T-cell (primary cell): ENCODE measurements at regions not wholly inside any gene's neighbourhood (a gene's known extent, or its start where the extent isn't known, plus 50 kb on each side); places are given as distances from the start of the nearest gene placed in this dataset.
"Not testable (repeated sequence)": the region's sequence is repeated elsewhere in the genome, so short reads cannot be mapped to it uniquely, and the experiment has no call there.

Experiments
- ATAC-seq, 4 experiments: fragments of 200-7000 bp in 3 of 4; fragments of 150-1000 bp in 1 of 4; cut with Tn5 transposase; replicated peaks in 1 of 4; 1 replicate in 3 of 4; 2 replicates in 1 of 4; pipeline ENCODE4 v1.10.0; 2021; ENCODE audit warnings: moderate library complexity in 3 of 4, mild to moderate bottlenecking in 2 of 4, moderate number of reproducible peaks in 1 of 4
- CTCF ChIA-PET, 2 donors: fragments of 300-600 bp; sonication (Branson Sonifier 250); formaldehyde crosslinking; loops; one replicate each; lab custom pipeline; 2022; ENCODE audit warnings: antibody characterized with exemption in 2 of 2; lab: Charles Lee
- POLR2A ChIA-PET, 2 donors: fragments of 300-600 bp; sonication (Branson Sonifier 250); formaldehyde crosslinking; loops; one replicate each; lab custom pipeline; 2022; ENCODE audit warnings: antibody characterized with exemption in 2 of 2; lab: Charles Lee
- DNase-seq, 35 experiments: peaks; one replicate each; pipeline versions ENCODE4 v3.0.0 to v3.0.0-alpha.2; 2013 to 2023
- H3K27ac ChIP-seq: one replicate; pipeline ENCODE4 v1.5.1; 2013; ENCODE audit warnings: low read length
- H3K27me3 ChIP-seq, 2 experiments: replicated peaks in 1 of 2; 1 replicate in 1 of 2; 2 replicates in 1 of 2; pipeline versions ENCODE4 v1.6.1 to v1.7.0; 2013; ENCODE audit warnings: low read length in 1 of 2, mixed read lengths in 1 of 2; ENCODE audit not compliant: control insufficient read depth in 2 of 2, insufficient read depth in 2 of 2; ENCODE audit errors: extremely low read depth in 1 of 2
- H3K36me3 ChIP-seq, 2 donors: 1 replicate in 1 of 2; 2 replicates in 1 of 2; pipeline versions ENCODE4 v1.6.1 to v1.7.0; 2013; ENCODE audit warnings: low read length in 1 of 2; ENCODE audit not compliant: control insufficient read depth in 2 of 2, insufficient read depth in 1 of 2; ENCODE audit errors: extremely low read depth in 1 of 2
- H3K4me1 ChIP-seq, 2 experiments: 1 replicate in 1 of 2; 2 replicates in 1 of 2; pipeline versions ENCODE4 v1.6.1 to v1.7.0; 2013; ENCODE audit warnings: low read length in 2 of 2, mixed read lengths in 1 of 2; ENCODE audit not compliant: insufficient read depth in 2 of 2, control insufficient read depth in 1 of 2; ENCODE audit errors: extremely low read depth in 1 of 2
- H3K4me3 ChIP-seq, 2 donors: 1 replicate in 1 of 2; 2 replicates in 1 of 2; pipeline versions ENCODE4 v1.5.1 to v1.7.0; 2013; ENCODE audit warnings: mild to moderate bottlenecking in 2 of 2, low read length in 1 of 2, moderate library complexity in 1 of 2; ENCODE audit not compliant: control insufficient read depth in 1 of 2; ENCODE audit errors: extremely low read depth in 1 of 2
- H3K9me3 ChIP-seq: 2 replicates; pipeline ENCODE4 v1.7.0; 2013
- H3K27ac Mint-ChIP-seq, 2 donors: one replicate each; pipeline ENCODE4 v1.8.0; 2020 to 2021; ENCODE audit warnings: mild to moderate bottlenecking in 2 of 2, mixed read lengths in 2 of 2
- H3K27me3 Mint-ChIP-seq, 2 donors: one replicate each; pipeline ENCODE4 v1.8.0; 2021 to 2022; ENCODE audit warnings: mixed read lengths in 2 of 2
- H3K36me3 Mint-ChIP-seq: one replicate; pipeline ENCODE4 v1.8.0; 2021; ENCODE audit warnings: mixed read lengths
- H3K4me1 Mint-ChIP-seq, 3 donors: one replicate each; pipeline ENCODE4 v1.8.0; 2020 to 2022; ENCODE audit warnings: mixed read lengths in 3 of 3, mild to moderate bottlenecking in 1 of 3
- H3K4me3 Mint-ChIP-seq, 3 donors: one replicate each; pipeline ENCODE4 v1.8.0; 2020 to 2022; ENCODE audit warnings: mild to moderate bottlenecking in 3 of 3, mixed read lengths in 3 of 3, moderate library complexity in 3 of 3
- H3K9me3 Mint-ChIP-seq, 3 donors: one replicate each; pipeline ENCODE4 v1.8.0; 2020 to 2022; ENCODE audit warnings: mixed read lengths in 3 of 3
- WGBS: methylation state at CpG from one replicate; pipeline ENCODE4 v1.1.5; 2013; ENCODE audit warnings: missing lambda C conversion rate; ENCODE audit not compliant: insufficient coverage; 5-methylcytosine and 5-hydroxymethylcytosine counted together

- Histone ChIP-seq H3K36me3 (no peaks in the 10 kb centered on the region), H3K27me3 (no peaks in the 10 kb centered on the region), H3K9me3 (no peaks in the 10 kb centered on the region), H3K4me3 (no peak overlapping the region), H3K27ac (no peak overlapping the region), H3K4me1 (no peaks in the 10 kb centered on the region)
- Mint-ChIP-seq H3K27ac (no peak overlapping the region), H3K36me3 (no peaks in the 10 kb centered on the region), H3K9me3 (peaks cover 19 to 25% (median 23%) of the 10 kb centered on the region in 3 donors), H3K27me3 (no peaks in the 10 kb centered on the region), H3K4me1 (no peaks in the 10 kb centered on the region), H3K4me3 (no peak overlapping the region)
- DNase-seq = no peak
- CTCF ChIA-PET = no interaction called here
- no peak for ATAC-seq
- POLR2A ChIA-PET = no interaction called here
- WGBS = 73% methylated on average over 34 of the region's 35 CpGs
Measured at GRCh38 chr12:37543131-37543965, 773.2 kb upstream of the ALG10B start.

- POLR2A ChIA-PET = no interaction called here
- H3K9me3 ChIP-seq = no peaks in the 10 kb centered on the region
- no peaks in the 10 kb centered on the region for H3K36me3 Mint-ChIP-seq
Measured at GRCh38 chr12:37543966-37544668, 772.5 kb upstream of the ALG10B start.

GRCh38 chr12:37544669-37545330, 771.8 kb upstream of the ALG10B start:
- H3K9me3 ChIP-seq = not testable (repeated sequence)

More at GRCh38 chr12:37543966-37544668, 772.5 kb upstream of the ALG10B start:
- H3K36me3 ChIP-seq = no peaks in the 10 kb centered on the region
- H3K9me3 Mint-ChIP-seq = peaks cover 24 to 32% (median 30%) of the 10 kb centered on the region in 3 donors
- H3K4me3 Mint-ChIP-seq = no peak overlapping the region
- no peak overlapping the region for H3K27ac ChIP-seq
- CTCF ChIA-PET = no interaction called here
- DNase-seq = no peak
- ATAC-seq = no peak
- H3K27me3 ChIP-seq = no peaks in the 10 kb centered on the region
- no peaks in the 10 kb centered on the region for H3K27me3 Mint-ChIP-seq
- WGBS = 92% methylated on average over 15 of the region's 27 CpGs
- H3K27ac Mint-ChIP-seq = no peak overlapping the region
- no peaks in the 10 kb centered on the region for H3K4me1 Mint-ChIP-seq
- no peak overlapping the region for H3K4me3 ChIP-seq
- no peaks in the 10 kb centered on the region for H3K4me1 ChIP-seq

GRCh38 chr12:37545759-37546158, 770.8 kb upstream of the ALG10B start:
- Mint-ChIP-seq H3K4me1 (no peaks in the 10 kb centered on the region), H3K36me3 (no peaks in the 10 kb centered on the region), H3K9me3 (peaks cover 20 to 28% (median 27%) of the 10 kb centered on the region in 3 donors), H3K27ac (no peak overlapping the region), H3K27me3 (no peaks in the 10 kb centered on the region), H3K4me3 (no peak overlapping the region)
- no peaks in the 10 kb centered on the region for H3K4me1 ChIP-seq
- ChIA-PET CTCF (no interaction called here), POLR2A (no interaction called here)
- H3K36me3 ChIP-seq = no peaks in the 10 kb centered on the region
- no peaks in the 10 kb centered on the region for H3K27me3 ChIP-seq
- no peak overlapping the region for H3K27ac ChIP-seq
- no peak overlapping the region for H3K4me3 ChIP-seq
- WGBS = 77% methylated on average over 8 of the region's 9 CpGs
- no peak for DNase-seq
- ATAC-seq = no peak
- H3K9me3 ChIP-seq = no peaks in the 10 kb centered on the region

More at GRCh38 chr12:37544669-37545330, 771.8 kb upstream of the ALG10B start:
- DNase-seq, ATAC-seq, H3K4me3 Mint-ChIP-seq, H3K36me3 ChIP-seq, H3K4me1 ChIP-seq, H3K27ac ChIP-seq, CTCF ChIA-PET, H3K27ac Mint-ChIP-seq, H3K27me3 Mint-ChIP-seq, H3K27me3 ChIP-seq, H3K4me3 ChIP-seq, H3K4me1 Mint-ChIP-seq, H3K36me3 Mint-ChIP-seq, POLR2A ChIA-PET: not testable (repeated sequence)
- 93% methylated on average over 3 of the region's 9 CpGs for WGBS
- H3K9me3 Mint-ChIP-seq = peaks cover 24 to 32% (median 30%) of the 10 kb centered on the region in 3 donors

GRCh38 chr12:37546206-37546605, 770.4 kb upstream of the ALG10B start:
- Mint-ChIP-seq H3K4me3 (no peak overlapping the region), H3K27ac (no peak overlapping the region), H3K9me3 (peaks cover 20 to 29% (median 27%) of the 10 kb centered on the region in 3 donors), H3K36me3 (no peaks in the 10 kb centered on the region), H3K4me1 (no peaks in the 10 kb centered on the region), H3K27me3 (no peaks in the 10 kb centered on the region)
- Histone ChIP-seq H3K9me3 (no peaks in the 10 kb centered on the region), H3K4me1 (no peaks in the 10 kb centered on the region), H3K36me3 (no peaks in the 10 kb centered on the region), H3K4me3 (no peak overlapping the region), H3K27me3 (no peaks in the 10 kb centered on the region), H3K27ac (no peak overlapping the region)
- POLR2A ChIA-PET = no interaction called here
- CTCF ChIA-PET = no interaction called here
- ATAC-seq = no peak
- DNase-seq = no peak
- WGBS = 94% methylated on average over 10 of the region's 10 CpGs

GRCh38 chr12:37546901-37547475, 769.6 kb upstream of the ALG10B start:
- H3K27ac ChIP-seq = no peak overlapping the region
- H3K36me3 Mint-ChIP-seq = no peaks in the 10 kb centered on the region
- POLR2A ChIA-PET = no interaction called here
- 88% methylated on average over 19 of the region's 20 CpGs for WGBS
- H3K27ac Mint-ChIP-seq = no peak overlapping the region
- H3K4me3 Mint-ChIP-seq = no peak overlapping the region
- no peaks in the 10 kb centered on the region for H3K4me1 ChIP-seq
- no peaks in the 10 kb centered on the region for H3K27me3 Mint-ChIP-seq
- DNase-seq (no peak), ATAC-seq (no peak)
- H3K36me3 ChIP-seq = no peaks in the 10 kb centered on the region
- H3K4me3 ChIP-seq = no peak overlapping the region
- peaks cover 20 to 29% (median 28%) of the 10 kb centered on the region in 3 donors for H3K9me3 Mint-ChIP-seq
- no peaks in the 10 kb centered on the region for H3K4me1 Mint-ChIP-seq
- no peaks in the 10 kb centered on the region for H3K27me3 ChIP-seq
- no peaks in the 10 kb centered on the region for H3K9me3 ChIP-seq
- CTCF ChIA-PET = no interaction called here
